ENCODE measurements at regions not wholly inside any gene's neighbourhood (a gene's known extent, or its start where the extent isn't known, plus 50 kb on each side); places are given as distances from the start of the nearest gene placed in this dataset.
"Not testable (repeated sequence)": the region's sequence is repeated elsewhere in the genome, so short reads cannot be mapped to it uniquely, and the experiment has no call there.

GRCh38 chr16:60107871-60108270 is 1373.8 kb upstream of the GOT2 start:
- no peak overlapping the region for H3K27ac ChIP-seq
- TF ChIP-seq ZFX (IDR thresholded peaks at IDR 0.05) (no peak), CTCF (conservative IDR thresholded peaks at IDR 0.05) (no peak)

GRCh38 chr16:60107437-60107836 is 1373.3 kb upstream of the GOT2 start:
- no peak overlapping the region for H3K27ac ChIP-seq
- no peak for TF ChIP-seq CTCF (conservative IDR thresholded peaks at IDR 0.05)
- no peak for TF ChIP-seq ZFX (IDR thresholded peaks at IDR 0.05)

GRCh38 chr16:60100371-60100770 is 1366.3 kb upstream of the GOT2 start:
- H3K27ac ChIP-seq: no peak overlapping the region
- TF ChIP-seq ZFX (IDR thresholded peaks at IDR 0.05): no peak
- TF ChIP-seq CTCF (conservative IDR thresholded peaks at IDR 0.05): no peak

- H3K27ac ChIP-seq: no peak overlapping the region
- TF ChIP-seq ZFX (IDR thresholded peaks at IDR 0.05) (no peak), CTCF (conservative IDR thresholded peaks at IDR 0.05) (no peak)
These were observed 1357.4 kb upstream of the GOT2 start for GRCh38 chr16:60091529-60091928.

GRCh38 chr16:60091071-60091470 is 1357.0 kb upstream of the GOT2 start:
- TF ChIP-seq CTCF (conservative IDR thresholded peaks at IDR 0.05) (no peak), ZFX (IDR thresholded peaks at IDR 0.05) (no peak)
- no peak overlapping the region for H3K27ac ChIP-seq

GRCh38 chr16:60087530-60087929 is 1353.4 kb upstream of the GOT2 start:
- H3K27ac ChIP-seq: no peak overlapping the region
- TF ChIP-seq CTCF (conservative IDR thresholded peaks at IDR 0.05): no peak
- TF ChIP-seq ZFX (IDR thresholded peaks at IDR 0.05): no peak

- H3K27ac ChIP-seq: not testable (repeated sequence)
These were observed 1344.7 kb upstream of the GOT2 start for GRCh38 chr16:60078819-60079218.

- H3K27ac ChIP-seq: no peak overlapping the region
- TF ChIP-seq ZFX (IDR thresholded peaks at IDR 0.05): no peak
- no peak for TF ChIP-seq CTCF (conservative IDR thresholded peaks at IDR 0.05)
These were observed 1343.7 kb upstream of the GOT2 start for GRCh38 chr16:60077861-60078260.
